AG04450 (cell line): ENCODE measurements at regions not wholly inside any gene's neighbourhood (a gene's known extent, or its start where the extent isn't known, plus 50 kb on each side); places are given as distances from the start of the nearest gene placed in this dataset.

Experiments
- CTCF ChIA-PET: fragments of 300-600, 350-600 bp; formaldehyde crosslinking; extraction: SDS; loops from one replicate; lab custom pipeline; 2022; ENCODE audit warnings: antibody characterized with exemption, inconsistent platforms; lab: Charles Lee
- POLR2A ChIA-PET: fragments of 350-600 bp; formaldehyde crosslinking; extraction: SDS; loops from one replicate; lab custom pipeline; 2021; ENCODE audit warnings: antibody characterized with exemption, inconsistent platforms; lab: Yijun Ruan, JAX
- DNase-seq: peaks from one replicate; pipeline ENCODE4 v3.0.0-alpha.2; 2011; ENCODE audit warnings: low read depth, low spot score
- H3K27ac ChIP-seq: one replicate; pipeline ENCODE4 v1.5.1; 2012; ENCODE audit warnings: low read depth, low read length, control low read depth
- H3K27me3 ChIP-seq: one replicate; pipeline ENCODE4 v1.6.0; 2012; ENCODE audit warnings: low read length; ENCODE audit not compliant: control insufficient read depth, insufficient read depth
- H3K4me3 ChIP-seq: 2 replicates; pipeline ENCODE4 v1.5.1; 2011; ENCODE audit warnings: mild to moderate bottlenecking, low read depth, low read length, control low read depth
- H3K9me3 ChIP-seq: 2 replicates; pipeline ENCODE4 v1.5.1; 2012; ENCODE audit warnings: low read length; ENCODE audit not compliant: control insufficient read depth, insufficient read depth
- TF ChIP-seq, protein P1 (sequence below): IDR thresholded peaks from 2 replicates; pipeline ENCODE4 v1.5.1; 2011; ENCODE audit warnings: low read depth, low read length, control low read depth, inconsistent platforms

DNA sequence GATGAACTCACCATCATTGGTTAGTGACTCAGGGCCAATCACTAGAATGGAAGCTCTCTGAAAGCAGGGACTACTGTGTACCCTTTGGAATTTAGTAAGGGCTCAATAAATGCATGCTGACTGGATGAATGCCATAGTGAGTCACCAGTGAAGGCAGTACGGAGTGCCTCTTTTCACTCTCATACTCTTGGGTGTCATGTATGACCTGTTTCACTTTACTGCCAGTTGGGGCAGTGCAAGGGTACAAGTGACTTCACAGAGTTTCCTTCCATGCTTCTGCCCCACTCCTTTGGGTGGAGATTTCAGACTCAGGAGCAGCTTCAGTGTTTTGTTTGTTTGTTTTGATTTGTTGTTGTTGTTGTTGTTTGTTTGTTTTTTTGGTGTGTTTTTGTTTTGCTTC lies 57.7 kb downstream of the SOX3 start:
- Histone ChIP-seq H3K27me3 (no peaks in the 10 kb centered on the region), H3K27ac (no peak overlapping the region), H3K9me3 (no peaks in the 10 kb centered on the region), H3K4me3 (no peak overlapping the region)
- ChIA-PET POLR2A (no interaction called here), CTCF (no interaction called here)
- TF ChIP-seq, protein P1, sequence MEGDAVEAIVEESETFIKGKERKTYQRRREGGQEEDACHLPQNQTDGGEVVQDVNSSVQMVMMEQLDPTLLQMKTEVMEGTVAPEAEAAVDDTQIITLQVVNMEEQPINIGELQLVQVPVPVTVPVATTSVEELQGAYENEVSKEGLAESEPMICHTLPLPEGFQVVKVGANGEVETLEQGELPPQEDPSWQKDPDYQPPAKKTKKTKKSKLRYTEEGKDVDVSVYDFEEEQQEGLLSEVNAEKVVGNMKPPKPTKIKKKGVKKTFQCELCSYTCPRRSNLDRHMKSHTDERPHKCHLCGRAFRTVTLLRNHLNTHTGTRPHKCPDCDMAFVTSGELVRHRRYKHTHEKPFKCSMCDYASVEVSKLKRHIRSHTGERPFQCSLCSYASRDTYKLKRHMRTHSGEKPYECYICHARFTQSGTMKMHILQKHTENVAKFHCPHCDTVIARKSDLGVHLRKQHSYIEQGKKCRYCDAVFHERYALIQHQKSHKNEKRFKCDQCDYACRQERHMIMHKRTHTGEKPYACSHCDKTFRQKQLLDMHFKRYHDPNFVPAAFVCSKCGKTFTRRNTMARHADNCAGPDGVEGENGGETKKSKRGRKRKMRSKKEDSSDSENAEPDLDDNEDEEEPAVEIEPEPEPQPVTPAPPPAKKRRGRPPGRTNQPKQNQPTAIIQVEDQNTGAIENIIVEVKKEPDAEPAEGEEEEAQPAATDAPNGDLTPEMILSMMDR, result no peak
- no peak for DNase-seq

DNA sequence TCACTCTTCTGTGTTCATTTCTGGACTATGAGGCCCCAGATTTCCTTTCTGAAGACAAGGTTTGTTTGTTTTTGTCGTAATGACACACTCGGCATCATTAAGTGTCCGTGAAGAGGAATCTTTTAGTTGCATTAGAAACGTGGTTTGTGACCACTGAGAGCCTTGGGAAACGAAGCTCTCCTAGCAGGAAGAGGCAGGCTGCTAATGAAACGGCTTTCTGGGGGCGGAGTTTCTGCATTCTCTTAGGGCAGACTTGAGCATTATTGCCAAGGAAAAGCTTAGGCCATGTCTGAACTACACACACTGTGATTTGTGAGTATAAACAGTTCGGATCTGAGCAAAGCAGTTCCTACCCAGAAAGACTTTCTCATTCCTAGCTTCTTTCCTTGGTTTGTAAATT lies 64.0 kb downstream of the SOX3 start:
- ChIA-PET POLR2A (no interaction called here), CTCF (no interaction called here)
- no peak for DNase-seq
- Histone ChIP-seq H3K27ac (no peak overlapping the region), H3K9me3 (peaks cover 3% of the 10 kb centered on the region; the same call in 1 of the 2 replicates), H3K4me3 (no peak overlapping the region), H3K27me3 (no peaks in the 10 kb centered on the region)
- TF ChIP-seq, protein P1, result no peak

DNA sequence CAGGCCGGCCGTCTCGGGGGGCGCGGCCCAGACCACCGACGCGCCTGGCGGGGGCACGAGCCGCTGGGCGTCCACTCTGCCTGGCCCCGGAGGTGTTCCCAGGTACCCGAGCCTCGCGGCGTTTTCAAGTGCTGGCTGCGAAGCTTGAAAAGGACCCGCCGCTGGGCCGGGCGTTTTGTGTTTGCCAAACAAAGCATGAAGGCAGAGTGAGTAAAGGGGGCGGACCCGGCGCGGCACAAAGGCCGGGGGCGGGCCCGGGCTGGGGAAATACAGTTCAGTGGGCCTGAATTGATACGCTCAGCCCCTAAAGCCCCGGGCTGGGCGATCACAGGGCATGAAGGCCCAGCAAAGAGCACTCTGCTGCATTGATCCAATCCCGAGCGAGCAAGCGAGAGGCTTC lies 65.4 kb downstream of the SOX3 start:
- peaks cover 3% of the 10 kb centered on the region; the same call in 1 of the 2 replicates for H3K9me3 ChIP-seq
- POLR2A ChIA-PET, result no interaction called here
- no peaks in the 10 kb centered on the region for H3K27me3 ChIP-seq
- no peak overlapping the region for H3K27ac ChIP-seq
- DNase-seq, result no peak
- H3K4me3 ChIP-seq, result no peak overlapping the region
- CTCF ChIA-PET, result no interaction called here
- TF ChIP-seq, protein P1, result no peak

DNA sequence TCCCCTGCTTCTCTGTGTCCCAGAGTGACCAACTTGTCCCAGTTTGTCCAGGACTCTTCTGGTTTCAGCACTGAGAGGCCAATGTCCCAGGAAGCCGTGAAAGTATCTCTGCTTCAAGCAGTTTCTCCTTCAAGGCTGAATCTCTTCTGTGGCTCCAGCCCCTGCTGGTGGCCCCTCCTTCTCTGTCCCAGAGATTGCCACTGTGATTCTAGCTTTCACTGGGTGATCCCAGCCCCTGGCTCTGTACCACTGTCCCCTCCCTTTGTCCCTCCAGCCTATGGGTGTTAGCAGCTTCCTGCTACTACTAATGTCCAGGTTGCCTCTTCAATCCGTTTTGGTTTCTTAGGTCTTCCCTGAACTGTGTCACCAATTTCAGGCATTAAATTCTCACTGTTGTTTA lies 70.5 kb downstream of the SOX3 start:
- DNase-seq, result no peak
- POLR2A ChIA-PET, result no interaction called here
- TF ChIP-seq, protein P1, result no peak
- no peaks in the 10 kb centered on the region; the same call in 1 of the 2 replicates for H3K9me3 ChIP-seq
- no peak overlapping the region for H3K4me3 ChIP-seq
- no peaks in the 10 kb centered on the region for H3K27me3 ChIP-seq
- CTCF ChIA-PET, result no interaction called here
- no peak overlapping the region for H3K27ac ChIP-seq

DNA sequence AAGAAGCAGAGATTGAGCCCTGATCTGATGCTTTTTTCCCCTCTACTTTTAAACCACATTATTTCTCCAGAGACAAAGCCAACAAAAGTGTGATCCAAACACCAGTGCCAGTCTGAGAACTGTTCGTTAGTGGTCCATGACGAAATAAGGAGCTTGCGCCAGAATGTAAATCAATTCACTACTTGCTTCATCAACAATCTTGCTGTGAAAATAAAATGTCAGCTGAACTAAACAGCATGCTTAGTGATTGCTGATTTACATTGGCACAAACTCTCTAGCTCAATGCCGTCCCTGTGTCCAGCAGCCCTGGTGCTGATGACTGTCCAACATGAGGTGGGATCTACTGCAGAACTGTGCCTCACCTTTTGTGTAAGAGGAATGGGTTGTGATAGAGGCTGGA lies 71.3 kb downstream of the SOX3 start:
- CTCF ChIA-PET, result no interaction called here
- Histone ChIP-seq H3K9me3 (no peaks in the 10 kb centered on the region; the same call in 1 of the 2 replicates), H3K27ac (no peak overlapping the region), H3K27me3 (no peaks in the 10 kb centered on the region), H3K4me3 (no peak overlapping the region)
- no peak for DNase-seq
- TF ChIP-seq, protein P1, result no peak
- POLR2A ChIA-PET, result no interaction called here
